ENCODE measurements at regions not wholly inside any gene's neighbourhood (a gene's known extent, or its start where the extent isn't known, plus 50 kb on each side); places are given as distances from the start of the nearest gene placed in this dataset.

- TF ChIP-seq EP300 (IDR thresholded peaks at IDR 0.05; ENCODE audit: borderline replicate concordance in 1 of 2, low read depth in 1 of 2, low read length in 1 of 2): no peak
- TF ChIP-seq RCOR1 (IDR thresholded peaks at IDR 0.05; ENCODE audit: low read length): no peak
- no peak for TF ChIP-seq CTCF (IDR thresholded peaks at IDR 0.05)
- TF ChIP-seq REST (IDR thresholded peaks at IDR 0.05; ENCODE audit: low read depth, low read length): no peak
- TF ChIP-seq, protein P1, sequence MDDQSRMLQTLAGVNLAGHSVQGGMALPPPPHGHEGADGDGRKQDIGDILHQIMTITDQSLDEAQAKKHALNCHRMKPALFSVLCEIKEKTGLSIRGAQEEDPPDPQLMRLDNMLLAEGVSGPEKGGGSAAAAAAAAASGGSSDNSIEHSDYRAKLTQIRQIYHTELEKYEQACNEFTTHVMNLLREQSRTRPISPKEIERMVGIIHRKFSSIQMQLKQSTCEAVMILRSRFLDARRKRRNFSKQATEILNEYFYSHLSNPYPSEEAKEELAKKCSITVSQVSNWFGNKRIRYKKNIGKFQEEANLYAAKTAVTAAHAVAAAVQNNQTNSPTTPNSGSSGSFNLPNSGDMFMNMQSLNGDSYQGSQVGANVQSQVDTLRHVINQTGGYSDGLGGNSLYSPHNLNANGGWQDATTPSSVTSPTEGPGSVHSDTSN (IDR thresholded peaks at IDR 0.05): no peak
- no peak for TF ChIP-seq POLR2AphosphoS5 (IDR thresholded peaks at IDR 0.05; ENCODE audit: low read depth, low read length)
These were observed 206.4 kb upstream of the FERD3L start for GRCh38 chr7:19351341-19352304.
